Esophagus muscularis mucosa (tissue), 4 donors: ENCODE measurements at regions not wholly inside any gene's neighbourhood (a gene's known extent, or its start where the extent isn't known, plus 50 kb on each side); places are given as distances from the start of the nearest gene placed in this dataset.

ENCODE experiments used
- DNase-seq: peaks from one replicate; pipeline ENCODE4 v3.0.0-alpha.2; 2017; ENCODE audit errors: extremely low spot score
- H3K27ac ChIP-seq, 4 donors: fragments of 200-600 bp; sonication (generic); replicated peaks in 1 of 4; 1 replicate in 3 of 4; 2 replicates in 1 of 4; pipeline ENCODE4 v1.5.1; 2016 to 2019; ENCODE audit warnings: mild to moderate bottlenecking in 1 of 4
- H3K27me3 ChIP-seq, 4 donors: fragments of 200-600 bp; sonication (generic); one replicate each; pipeline versions ENCODE4 v1.5.1 to v1.6.0; 2016 to 2019
- H3K36me3 ChIP-seq, 4 donors: fragments of 200-600 bp; sonication (generic); one replicate each; pipeline ENCODE4 v1.5.1; 2016 to 2019
- H3K4me1 ChIP-seq, 4 donors: fragments of 200-600 bp; sonication (generic); one replicate each; pipeline ENCODE4 v1.5.1; 2016 to 2019
- H3K4me3 ChIP-seq, 4 donors: fragments of 200-600 bp; sonication (generic); 1 replicate in 2 of 4; 2 replicates in 2 of 4; pipeline ENCODE4 v1.5.1; 2016 to 2019; ENCODE audit warnings: mild to moderate bottlenecking in 4 of 4, moderate library complexity in 1 of 4
- H3K9me3 ChIP-seq, 4 donors: fragments of 200-600 bp; sonication (generic); 1 replicate in 3 of 4; 2 replicates in 1 of 4; pipeline ENCODE4 v1.5.1; 2016 to 2019
- EP300 ChIP-seq: sonication (generic); formaldehyde crosslinking; IDR thresholded peaks from one replicate; pipeline ENCODE4 v1.6.1; 2017; ENCODE audit warnings: antibody characterized with exemption
- POLR2A ChIP-seq: fragments of 450-650 bp; IDR thresholded peaks from one replicate; pipeline ENCODE4 v1.6.1; 2017; ENCODE audit warnings: antibody characterized with exemption, moderate library complexity, mild to moderate bottlenecking, low read depth
- POLR2AphosphoS5 ChIP-seq, 2 donors: sonication (generic); formaldehyde crosslinking; IDR thresholded peaks; one replicate each; pipeline ENCODE4 v1.6.1; 2017; ENCODE audit warnings: antibody characterized with exemption in 2 of 2
- WGBS: methylation state at CpG from one replicate; pipeline ENCODE4 v1.1.5; 2018; 5-methylcytosine and 5-hydroxymethylcytosine counted together
- intact Hi-C: fragments of 100-400 bp; cut with DNase I; formaldehyde crosslinking; loops from one replicate; pipeline ENCODE4 v1.15.1; 2023
- TF ChIP-seq, protein P1 (sequence below), 3 experiments: fragments of 200-600 bp in 2 of 3; fragments of 450-650 bp in 1 of 3; sonication (generic) in 2 of 3; IDR thresholded peaks; one replicate each; pipeline ENCODE4 v1.5.1; 2017 to 2019; ENCODE audit warnings: antibody characterized with exemption in 3 of 3, mild to moderate bottlenecking in 2 of 3, moderate library complexity in 1 of 3

DNA sequence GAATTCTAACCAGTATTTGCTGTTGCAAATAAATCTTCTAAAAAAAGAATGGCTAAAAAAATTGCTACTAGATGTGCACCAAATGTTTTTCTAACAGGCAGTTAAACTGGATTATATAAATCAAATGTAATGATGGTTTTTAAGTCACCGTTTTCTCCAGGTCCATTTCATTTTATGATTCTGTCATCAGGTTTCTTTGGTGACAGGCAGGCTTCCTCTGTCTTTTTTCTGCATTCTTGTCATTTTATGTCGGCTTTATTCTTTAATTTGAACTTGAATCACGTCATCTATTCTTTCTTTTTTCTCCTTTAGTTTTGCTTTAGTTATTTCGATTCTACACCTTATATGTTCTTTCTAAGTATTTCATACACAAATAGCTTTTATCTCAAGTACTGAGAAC is 212.5 kb downstream of the SOCS6 start:
- Histone ChIP-seq H3K27ac (no peak overlapping the region), H3K36me3 (no peaks in the 10 kb centered on the region), H3K27me3 (peaks cover 0 to 3% (median 0%) of the 10 kb centered on the region in 4 donors), H3K9me3 (no peaks in the 10 kb centered on the region), H3K4me1 (no peaks in the 10 kb centered on the region), H3K4me3 (no peak overlapping the region)
- TF ChIP-seq POLR2A (no peak), EP300 (no peak), POLR2AphosphoS5 (IDR thresholded peaks at IDR 0.05) (no peak)
- TF ChIP-seq, protein P1, sequence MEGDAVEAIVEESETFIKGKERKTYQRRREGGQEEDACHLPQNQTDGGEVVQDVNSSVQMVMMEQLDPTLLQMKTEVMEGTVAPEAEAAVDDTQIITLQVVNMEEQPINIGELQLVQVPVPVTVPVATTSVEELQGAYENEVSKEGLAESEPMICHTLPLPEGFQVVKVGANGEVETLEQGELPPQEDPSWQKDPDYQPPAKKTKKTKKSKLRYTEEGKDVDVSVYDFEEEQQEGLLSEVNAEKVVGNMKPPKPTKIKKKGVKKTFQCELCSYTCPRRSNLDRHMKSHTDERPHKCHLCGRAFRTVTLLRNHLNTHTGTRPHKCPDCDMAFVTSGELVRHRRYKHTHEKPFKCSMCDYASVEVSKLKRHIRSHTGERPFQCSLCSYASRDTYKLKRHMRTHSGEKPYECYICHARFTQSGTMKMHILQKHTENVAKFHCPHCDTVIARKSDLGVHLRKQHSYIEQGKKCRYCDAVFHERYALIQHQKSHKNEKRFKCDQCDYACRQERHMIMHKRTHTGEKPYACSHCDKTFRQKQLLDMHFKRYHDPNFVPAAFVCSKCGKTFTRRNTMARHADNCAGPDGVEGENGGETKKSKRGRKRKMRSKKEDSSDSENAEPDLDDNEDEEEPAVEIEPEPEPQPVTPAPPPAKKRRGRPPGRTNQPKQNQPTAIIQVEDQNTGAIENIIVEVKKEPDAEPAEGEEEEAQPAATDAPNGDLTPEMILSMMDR (IDR thresholded peaks at IDR 0.05) = no peak
- DNase-seq = no peak
- 75% methylated on average over 4 of the region's 4 CpGs for WGBS
- intact Hi-C loops = no loop called here

DNA sequence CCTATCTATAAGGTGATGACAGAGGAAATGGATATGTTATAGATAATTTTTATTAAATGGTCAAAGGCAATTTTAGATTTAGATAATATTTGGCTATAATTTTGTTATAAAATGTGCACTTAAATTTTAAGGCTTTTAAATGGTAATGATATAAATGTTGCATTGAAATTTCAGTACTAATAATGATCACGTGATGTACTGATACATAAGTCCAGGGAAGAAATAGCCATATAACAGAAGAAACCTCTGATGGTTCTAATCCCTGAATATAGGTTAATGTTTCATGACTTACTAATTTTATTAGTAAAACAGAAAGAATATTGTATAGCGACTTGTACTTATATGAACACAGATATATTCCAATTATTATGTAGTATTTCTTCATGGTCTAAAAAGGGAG is 211.9 kb downstream of the SOCS6 start:
- intact Hi-C loops = no loop called here
- Histone ChIP-seq H3K4me1 (no peaks in the 10 kb centered on the region), H3K36me3 (no peaks in the 10 kb centered on the region), H3K27me3 (peaks cover 0 to 3% (median 0%) of the 10 kb centered on the region in 4 donors), H3K9me3 (no peaks in the 10 kb centered on the region), H3K4me3 (no peak overlapping the region), H3K27ac (no peak overlapping the region)
- no peak for TF ChIP-seq POLR2AphosphoS5 (IDR thresholded peaks at IDR 0.05)
- TF ChIP-seq EP300 = no peak
- TF ChIP-seq, protein P1 (IDR thresholded peaks at IDR 0.05) = no peak
- TF ChIP-seq POLR2A = no peak
- no peak for DNase-seq
- 91% methylated on average over 2 of the region's 2 CpGs for WGBS

DNA sequence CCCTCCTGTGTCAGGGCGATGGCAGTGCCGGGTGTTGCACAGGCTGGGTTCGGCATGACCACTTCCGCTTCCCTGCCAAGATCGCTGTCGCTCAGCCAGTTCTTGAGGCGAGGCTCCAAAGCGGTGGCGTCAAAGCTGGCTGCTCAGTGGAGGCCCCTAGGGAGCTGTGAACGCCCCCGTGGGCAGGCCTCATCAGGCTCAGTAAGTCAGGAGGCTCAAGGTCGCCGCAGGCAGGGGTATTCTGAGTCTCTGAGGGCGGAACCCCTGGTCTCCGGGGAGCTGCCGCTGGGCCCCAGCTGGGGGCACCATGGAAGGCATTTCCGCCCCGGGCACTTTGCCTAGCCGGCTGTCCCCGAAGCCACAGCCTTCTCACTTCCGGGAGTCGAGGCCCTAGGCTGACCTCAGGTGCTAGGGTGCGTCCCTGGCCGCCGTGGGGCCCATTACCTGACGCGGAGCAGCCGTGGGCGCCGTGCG is 210.4 kb downstream of the SOCS6 start:
- WGBS = 97% methylated on average over 9 of the region's 31 CpGs
- TF ChIP-seq POLR2AphosphoS5 (IDR thresholded peaks at IDR 0.05) (no peak), POLR2A (no peak), EP300 (no peak)
- TF ChIP-seq, protein P1 (IDR thresholded peaks at IDR 0.05) = no peak
- Histone ChIP-seq H3K27ac (no peak overlapping the region), H3K27me3 (peaks cover 0 to 3% (median 0%) of the 10 kb centered on the region in 4 donors), H3K4me3 (no peak overlapping the region), H3K9me3 (no peaks in the 10 kb centered on the region), H3K36me3 (no peaks in the 10 kb centered on the region), H3K4me1 (no peaks in the 10 kb centered on the region)
- DNase-seq = no peak
- intact Hi-C loops = no loop called here

DNA sequence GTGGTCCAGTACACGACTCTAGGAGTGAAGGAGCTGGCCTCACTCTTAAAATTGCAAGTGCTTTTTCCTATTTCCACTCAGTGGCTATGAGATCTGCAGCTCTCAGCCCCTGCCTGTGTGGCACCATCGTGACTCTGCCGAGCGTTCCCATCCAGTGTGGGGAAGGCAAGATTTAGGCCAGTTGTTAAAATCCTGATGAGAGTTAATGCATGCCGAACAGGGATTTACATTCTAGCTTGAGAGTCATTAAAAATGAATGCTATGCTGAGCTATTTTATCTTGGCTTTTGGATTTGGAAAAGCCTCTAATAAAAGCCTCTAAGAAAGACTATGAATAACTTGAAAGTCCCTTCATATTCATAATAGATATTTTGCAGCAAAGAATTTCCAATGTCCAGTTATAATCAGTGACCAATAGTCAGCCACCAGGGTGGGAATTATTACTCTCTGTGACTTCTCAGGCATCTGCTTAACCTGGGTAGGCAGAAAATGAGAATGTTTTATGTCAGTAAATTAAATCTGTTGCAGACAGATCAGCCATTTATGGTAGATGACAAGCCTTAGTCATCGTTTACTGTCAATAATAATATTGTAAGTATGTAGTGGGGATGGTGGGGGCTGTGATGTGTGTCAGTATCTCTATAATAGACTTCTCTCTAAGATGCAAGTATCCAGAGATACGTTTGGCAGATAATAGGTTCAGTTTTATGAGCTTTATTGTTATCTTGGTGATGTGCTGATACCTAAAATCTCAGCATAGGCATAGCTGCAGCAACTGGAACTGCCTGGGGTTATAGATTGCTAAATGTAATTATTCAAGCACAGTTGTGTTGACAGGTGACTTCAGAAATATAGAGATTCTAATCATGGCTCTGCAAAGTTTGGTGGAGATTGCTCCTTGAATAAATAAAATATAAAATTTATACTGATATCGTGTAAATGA is 207.8 kb downstream of the SOCS6 start:
- no peaks in the 10 kb centered on the region for H3K36me3 ChIP-seq
- no peak overlapping the region for H3K4me3 ChIP-seq
- intact Hi-C loops = no loop called here
- H3K9me3 ChIP-seq = no peaks in the 10 kb centered on the region
- no peaks in the 10 kb centered on the region for H3K27me3 ChIP-seq
- no peak for DNase-seq
- H3K4me1 ChIP-seq = no peaks in the 10 kb centered on the region
- TF ChIP-seq POLR2AphosphoS5 (IDR thresholded peaks at IDR 0.05) = no peak
- no peak for TF ChIP-seq EP300
- TF ChIP-seq POLR2A = no peak
- TF ChIP-seq, protein P1 (IDR thresholded peaks at IDR 0.05) = no peak
- no peak overlapping the region for H3K27ac ChIP-seq
- 82% methylated on average over 8 of the region's 8 CpGs for WGBS
